ENCODE measurements at regions not wholly inside any gene's neighbourhood (a gene's known extent, or its start where the extent isn't known, plus 50 kb on each side); places are given as distances from the start of the nearest gene placed in this dataset. TPM values are rescaled to one million over a fixed set of nuclear protein-coding genes. Genes with fewer than 3 reads are reported as not detected.

DNA sequence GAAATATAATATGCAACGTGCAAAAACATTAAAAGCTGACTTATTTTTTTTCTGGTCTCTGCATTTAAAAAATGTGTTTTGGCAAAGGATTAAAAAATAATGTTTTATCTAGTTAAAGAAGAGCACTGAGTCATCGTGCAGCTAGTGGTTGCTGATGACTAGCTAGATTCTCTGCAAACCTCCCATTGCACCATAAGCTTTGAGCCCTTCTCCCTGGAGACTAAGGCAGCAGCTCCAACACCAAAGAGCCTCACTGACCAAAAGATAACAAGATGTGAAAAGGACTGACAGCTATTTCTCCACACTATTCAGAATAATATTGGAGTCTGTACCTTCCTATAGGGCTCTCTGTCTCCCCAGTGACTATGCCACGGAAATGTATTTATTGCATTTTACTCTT, 424.3 kb downstream of the SLITRK2 start:
- H3K79me2 ChIP-seq (ENCODE audit: low read length) = no peaks in the 10 kb centered on the region
- H3K4me2 ChIP-seq (ENCODE audit: low read depth, low read length, poor library complexity, severe bottlenecking) = no peak overlapping the region
- H3K4me1 ChIP-seq (ENCODE audit: low read length) = no peaks in the 10 kb centered on the region
- peaks cover 21% of the 10 kb centered on the region for H3K9me3 ChIP-seq (ENCODE audit: low read length)
- no peaks in the 10 kb centered on the region; the same call in 1 of the 2 replicates for H3K9me2 ChIP-seq (replicated peaks; ENCODE audit: insufficient read depth, low read length)
- H3K36me3 ChIP-seq (ENCODE audit: insufficient read depth, low read length) = no peaks in the 10 kb centered on the region
- no peak for DNase-seq
- H3K27ac ChIP-seq (ENCODE audit: low read length) = no peak overlapping the region
- H4K20me1 ChIP-seq (ENCODE audit: insufficient read depth, low read depth, low read length) = no peaks in the 10 kb centered on the region
- no peaks in the 10 kb centered on the region for H3K27me3 ChIP-seq (ENCODE audit: low read length)
- H3K9ac ChIP-seq (ENCODE audit: low read length) = no peak overlapping the region
- no peak overlapping the region for H2AFZ ChIP-seq (ENCODE audit: low read length)
- no peak overlapping the region for H3K4me3 ChIP-seq (ENCODE audit: low read length)

DNA sequence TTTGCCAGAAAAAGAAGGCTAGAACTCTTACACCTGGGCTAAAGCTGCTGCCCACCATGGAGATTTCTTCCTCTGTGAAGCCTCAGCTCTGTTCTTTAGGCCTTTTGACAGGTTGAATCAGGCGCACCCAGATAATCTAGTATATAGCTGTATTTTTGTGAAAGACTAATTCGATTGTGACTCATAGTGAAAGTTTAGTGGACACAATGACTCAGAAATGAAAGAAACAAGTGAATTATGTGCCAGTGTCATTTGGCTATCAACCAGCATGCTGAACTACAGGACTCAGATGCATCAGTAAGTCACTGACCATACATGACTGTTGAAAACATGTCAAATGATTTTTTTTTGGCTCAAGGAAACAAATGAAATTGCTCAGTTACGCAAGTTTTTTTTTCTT, 425.4 kb downstream of the SLITRK2 start:
- no peak for DNase-seq
- Histone ChIP-seq H3K4me1 (ENCODE audit: low read length) (no peaks in the 10 kb centered on the region), H3K27me3 (ENCODE audit: low read length) (no peaks in the 10 kb centered on the region), H3K9ac (ENCODE audit: low read length) (no peak overlapping the region), H3K27ac (ENCODE audit: low read length) (no peak overlapping the region), H4K20me1 (ENCODE audit: insufficient read depth, low read depth, low read length) (no peaks in the 10 kb centered on the region), H2AFZ (ENCODE audit: low read length) (no peak overlapping the region), H3K4me3 (ENCODE audit: low read length) (no peak overlapping the region), H3K9me2 (replicated peaks; ENCODE audit: insufficient read depth, low read length) (no peaks in the 10 kb centered on the region; the same call in 1 of the 2 replicates), H3K4me2 (ENCODE audit: low read depth, low read length, poor library complexity, severe bottlenecking) (no peak overlapping the region), H3K9me3 (ENCODE audit: low read length) (peaks cover 30% of the 10 kb centered on the region), H3K36me3 (ENCODE audit: insufficient read depth, low read length) (no peaks in the 10 kb centered on the region), H3K79me2 (ENCODE audit: low read length) (no peaks in the 10 kb centered on the region)

DNA sequence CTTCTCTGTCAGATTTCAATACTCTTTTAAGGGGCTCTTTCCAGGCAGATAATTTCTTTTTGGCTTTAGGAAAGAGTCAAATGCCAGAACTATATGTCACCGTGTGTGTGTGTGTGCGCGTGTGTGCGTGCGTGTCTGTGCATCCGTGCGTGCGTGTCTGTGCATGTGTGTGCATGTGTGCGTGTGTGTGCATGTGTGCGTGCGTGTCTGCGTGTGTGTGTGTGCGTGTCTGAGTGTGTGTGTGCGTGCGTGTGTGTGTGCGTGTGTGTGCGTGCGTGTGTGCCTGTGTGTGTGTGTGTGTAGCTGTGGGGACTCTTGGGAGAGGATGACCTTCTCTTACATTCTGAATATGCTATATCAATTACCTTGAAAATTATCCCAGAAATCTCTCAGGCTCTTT, 441.6 kb downstream of the SLITRK2 start:
- no peak overlapping the region for H2AFZ ChIP-seq (ENCODE audit: low read length)
- no peaks in the 10 kb centered on the region for H3K27me3 ChIP-seq (ENCODE audit: low read length)
- no peaks in the 10 kb centered on the region for H3K36me3 ChIP-seq (ENCODE audit: insufficient read depth, low read length)
- no peaks in the 10 kb centered on the region for H4K20me1 ChIP-seq (ENCODE audit: insufficient read depth, low read depth, low read length)
- H3K9me2 ChIP-seq (replicated peaks; ENCODE audit: insufficient read depth, low read length) = no peaks in the 10 kb centered on the region
- no peak overlapping the region for H3K4me2 ChIP-seq (ENCODE audit: low read depth, low read length, poor library complexity, severe bottlenecking)
- no peak overlapping the region for H3K4me3 ChIP-seq (ENCODE audit: low read length)
- peaks cover 12% of the 10 kb centered on the region for H3K9me3 ChIP-seq (ENCODE audit: low read length)
- no peak overlapping the region for H3K9ac ChIP-seq (ENCODE audit: low read length)
- H3K27ac ChIP-seq (ENCODE audit: low read length) = no peak overlapping the region
- H3K79me2 ChIP-seq (ENCODE audit: low read length) = no peaks in the 10 kb centered on the region
- DNase-seq = no peak
- H3K4me1 ChIP-seq (ENCODE audit: low read length) = no peaks in the 10 kb centered on the region

DNA sequence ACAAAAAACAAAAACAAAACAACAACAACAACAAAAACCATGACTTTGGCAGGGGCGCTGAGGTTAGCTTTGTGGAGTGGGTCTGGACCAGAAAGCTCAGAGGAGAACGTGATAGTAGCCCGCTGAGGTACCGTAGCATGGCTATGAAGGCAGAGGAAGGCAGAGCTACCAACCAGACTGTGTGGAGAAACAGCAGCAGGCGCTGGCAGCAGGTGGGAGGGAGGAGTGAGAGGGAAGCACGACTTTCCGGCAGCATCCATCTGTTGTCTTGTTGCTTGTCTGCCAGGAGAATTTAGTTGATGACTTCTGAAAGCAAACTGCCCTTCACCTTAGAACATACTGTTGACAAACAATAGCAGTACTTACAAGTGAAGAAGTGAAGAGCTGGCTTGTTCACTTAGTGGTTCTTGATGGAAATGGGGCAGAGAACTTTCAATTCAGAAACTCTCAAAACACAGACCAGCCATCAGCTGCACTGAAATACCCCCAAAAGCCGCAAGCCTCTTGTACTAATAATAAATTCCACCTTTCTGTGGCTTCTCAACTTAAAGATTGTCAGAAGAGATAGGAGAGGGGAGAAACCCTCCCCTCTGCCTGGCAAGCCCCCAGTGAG, 447.2 kb downstream of the SLITRK2 start:
- Histone ChIP-seq H3K4me3 (ENCODE audit: low read length) (no peak overlapping the region), H2AFZ (ENCODE audit: low read length) (no peak overlapping the region), H3K9ac (ENCODE audit: low read length) (no peak overlapping the region), H3K27ac (ENCODE audit: low read length) (no peak overlapping the region), H3K9me2 (replicated peaks; ENCODE audit: insufficient read depth, low read length) (no peaks in the 10 kb centered on the region; the same call in 1 of the 2 replicates), H3K4me1 (ENCODE audit: low read length) (no peaks in the 10 kb centered on the region), H3K79me2 (ENCODE audit: low read length) (no peaks in the 10 kb centered on the region), H4K20me1 (ENCODE audit: insufficient read depth, low read depth, low read length) (no peaks in the 10 kb centered on the region), H3K9me3 (ENCODE audit: low read length) (peaks cover 12% of the 10 kb centered on the region; the same call in 1 of the 2 replicates), H3K4me2 (ENCODE audit: low read depth, low read length, poor library complexity, severe bottlenecking) (no peak overlapping the region), H3K36me3 (ENCODE audit: insufficient read depth, low read length) (no peaks in the 10 kb centered on the region), H3K27me3 (ENCODE audit: low read length) (no peaks in the 10 kb centered on the region)
- no peak for DNase-seq

DNA sequence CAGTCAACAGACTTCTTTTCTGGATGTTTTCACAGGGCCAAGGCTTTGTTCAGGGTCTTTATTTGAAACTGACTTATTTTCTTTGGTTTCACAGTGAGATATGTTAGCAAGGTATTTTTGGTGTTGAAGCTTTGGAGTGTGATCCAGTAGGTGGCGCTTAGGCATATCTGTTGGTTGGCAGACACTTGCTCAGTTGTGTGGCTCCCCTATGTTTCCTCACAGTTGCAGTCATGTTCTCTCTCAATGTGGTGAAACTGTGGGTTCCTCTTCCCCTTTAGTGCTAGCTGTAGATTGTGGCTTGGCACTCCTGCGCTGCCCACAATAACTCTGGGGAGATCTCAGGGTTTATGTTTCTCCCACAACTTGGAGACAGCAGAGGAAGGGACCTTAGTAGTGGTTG, 460.8 kb downstream of the SLITRK2 start:
- H3K9me2 ChIP-seq (replicated peaks; ENCODE audit: insufficient read depth, low read length) = no peaks in the 10 kb centered on the region
- H3K79me2 ChIP-seq (ENCODE audit: low read length) = no peaks in the 10 kb centered on the region
- no peaks in the 10 kb centered on the region for H3K4me1 ChIP-seq (ENCODE audit: low read length)
- DNase-seq = peak; percentile 53
- peaks cover 10% of the 10 kb centered on the region for H3K9me3 ChIP-seq (ENCODE audit: low read length)
- H4K20me1 ChIP-seq (ENCODE audit: insufficient read depth, low read depth, low read length) = no peaks in the 10 kb centered on the region
- H3K27me3 ChIP-seq (ENCODE audit: low read length) = no peaks in the 10 kb centered on the region
- H3K9ac ChIP-seq (ENCODE audit: low read length) = no peak overlapping the region
- H3K4me2 ChIP-seq (ENCODE audit: low read depth, low read length, poor library complexity, severe bottlenecking) = no peak overlapping the region
- no peaks in the 10 kb centered on the region for H3K36me3 ChIP-seq (ENCODE audit: insufficient read depth, low read length)
- no peak overlapping the region for H3K27ac ChIP-seq (ENCODE audit: low read length)
- H3K4me3 ChIP-seq (ENCODE audit: low read length) = no peak overlapping the region
- no peak overlapping the region for H2AFZ ChIP-seq (ENCODE audit: low read length)

Small RNA genes in the stretch of these regions (small RNA-seq; reads per million reads assigned to genes)
- gene MIR888 (not detected), gene MIR890 (not detected), gene MIR891A (not detected), gene MIR891B (not detected), gene MIR892A (not detected), gene MIR892B (not detected), gene MIR892C (not detected)

Measured in Karpas-422 (cell line).